SK-N-MC (cell line): ENCODE measurements at regions not wholly inside any gene's neighbourhood (a gene's known extent, or its start where the extent isn't known, plus 50 kb on each side); places are given as distances from the start of the nearest gene placed in this dataset.

Experiments used
- FOXP2 ChIP-seq: optimal IDR thresholded peaks from 2 replicates; pipeline ENCODE3; 2011; ENCODE audit warnings: mild to moderate bottlenecking, moderate library complexity; ENCODE audit not compliant: insufficient read depth; ENCODE audit errors: extremely low read length, control extremely low read depth
- POLR2AphosphoS5 ChIP-seq: IDR thresholded peaks from 2 replicates; pipeline ENCODE4 v1.6.1; 2012; ENCODE audit warnings: mild to moderate bottlenecking, low read depth, low read length, borderline replicate concordance

GRCh38 chr3:31105438-31106077, 211.1 kb upstream of the GADL1 start:
- TF ChIP-seq POLR2AphosphoS5 (no peak), FOXP2 (no peak)
